HepG2 (cell line): ENCODE measurements at regions not wholly inside any gene's neighbourhood (a gene's known extent, or its start where the extent isn't known, plus 50 kb on each side); places are given as distances from the start of the nearest gene placed in this dataset.

Experiments used
- ATAC-seq: fragments of 200-7000 bp; cut with Tn5 transposase; 3 replicates; pipeline ENCODE4 v1.9.1; 2020; ENCODE audit warnings: mild to moderate bottlenecking, moderate library complexity
- BruUV-seq: library from RNA; stranded (reverse); fragments of 400-500 nt; replicated peaks from 2 replicates; lab custom pipeline; 2021; lab: Mats Ljungman, UMichigan
- CTCF ChIA-PET: fragments of 300-600 bp; formaldehyde crosslinking; extraction: SDS; loops from one replicate; lab custom pipeline; 2021; ENCODE audit warnings: low total read pairs, inconsistent platforms, low intra/inter-chr PET ratio; lab: Yijun Ruan, JAX
- POLR2A ChIA-PET: fragments of 350-600 bp; sonication (Branson Sonifier 250); formaldehyde crosslinking; loops from one replicate; lab custom pipeline; 2020; ENCODE audit warnings: antibody characterized with exemption, inconsistent platforms; lab: Yijun Ruan, JAX
- DNase-seq: peaks from one replicate; pipeline ENCODE4 v3.0.0-alpha.2; 2015; ENCODE audit warnings: low spot score
- FAIRE-seq: peaks from 3 replicates; lab custom pipeline; 2011; peaks lifted over from hg19 to GRCh38; lab: Jason Lieb, UNC
- H2AFZ ChIP-seq: one replicate; pipeline ENCODE4 v1.6.1; 2011; ENCODE audit warnings: low read length, inconsistent platforms
- H3K27ac ChIP-seq: fragments of 300-600 bp; 3 replicates; pipeline ENCODE4 v1.8.0; 2011; ENCODE audit warnings: mixed run types, mild to moderate bottlenecking, mixed read lengths, low read length, inconsistent platforms; ENCODE audit not compliant: insufficient read depth; ENCODE audit errors: extremely low read length
- H3K27me3 ChIP-seq, 2 experiments: fragments of 200-600 bp in 1 of 2; 2 replicates in 1 of 2; 3 replicates in 1 of 2; pipeline versions ENCODE4 v1.6.0 to v1.8.0; 2011; ENCODE audit warnings: low read length in 2 of 2, mild to moderate bottlenecking in 2 of 2, moderate library complexity in 2 of 2, inconsistent platforms in 1 of 2; ENCODE audit not compliant: insufficient read depth in 2 of 2, control insufficient read depth in 1 of 2
- H3K36me3 ChIP-seq, 2 experiments: fragments of 200-600 bp in 1 of 2; replicated peaks in 1 of 2; 2 replicates in 1 of 2; 3 replicates in 1 of 2; pipeline versions ENCODE4 v1.5.1 to v1.8.0; 2011; ENCODE audit warnings: low read length in 2 of 2, inconsistent platforms in 1 of 2; ENCODE audit not compliant: insufficient read depth in 2 of 2, control insufficient read depth in 1 of 2
- H3K4me1 ChIP-seq: 2 replicates; pipeline ENCODE4 v1.5.1; 2012; ENCODE audit warnings: low read length, inconsistent platforms; ENCODE audit not compliant: insufficient read depth
- H3K4me2 ChIP-seq: 2 replicates; pipeline ENCODE4 v1.6.0; 2011; ENCODE audit warnings: low read depth, low read length, inconsistent platforms
- H3K4me3 ChIP-seq, 3 experiments: fragments of 200-600 bp in 1 of 3; sonication (generic), shearing (Covaris generic) in 1 of 3; replicated peaks in 1 of 3; 2 replicates each; pipeline ENCODE4 v1.5.1; 2011 to 2016; ENCODE audit warnings: low read length in 3 of 3, inconsistent platforms in 2 of 3, low read depth in 2 of 3, mild to moderate bottlenecking in 2 of 3, control low read depth in 1 of 3, mixed read lengths in 1 of 3; ENCODE audit not compliant: insufficient read depth in 1 of 3
- H3K79me2 ChIP-seq: one replicate; pipeline ENCODE4 v1.6.1; 2011; ENCODE audit warnings: low read length, inconsistent platforms; ENCODE audit not compliant: insufficient read depth
- H3K9ac ChIP-seq: 2 replicates; pipeline ENCODE4 v1.6.0; 2011; ENCODE audit warnings: mild to moderate bottlenecking, low read depth, low read length, inconsistent platforms; ENCODE audit not compliant: insufficient read depth
- H3K9me3 ChIP-seq: 2 replicates; pipeline ENCODE4 v1.5.1; 2012; ENCODE audit warnings: mild to moderate bottlenecking, low read length
- H4K20me1 ChIP-seq: 2 replicates; pipeline ENCODE4 v1.6.0; 2011; ENCODE audit warnings: inconsistent platforms, mild to moderate bottlenecking, low read length, moderate library complexity; ENCODE audit not compliant: insufficient read depth
- CBFB ChIP-seq: sonication (generic); formaldehyde crosslinking; IDR thresholded peaks from 2 replicates; pipeline ENCODE4 v1.4.0; 2020; ENCODE audit warnings: missing genetic modification reagents
- HDAC2 ChIP-seq: sonication (generic); formaldehyde crosslinking; IDR thresholded peaks from 2 replicates; pipeline ENCODE4 v1.4.0; 2020; ENCODE audit warnings: missing genetic modification reagents
- HNF4G ChIP-seq, 2 experiments: sonication (generic) in 1 of 2; formaldehyde crosslinking in 1 of 2; IDR thresholded peaks; 2 replicates each; pipeline versions ENCODE4 v1.4.0 to v1.6.1; 2011 to 2020; ENCODE audit warnings: borderline replicate concordance in 2 of 2, low read depth in 2 of 2, mild to moderate bottlenecking in 2 of 2, low read length in 1 of 2, missing genetic modification reagents in 1 of 2, moderate library complexity in 1 of 2
- JUNB ChIP-seq: sonication (generic); formaldehyde crosslinking; IDR thresholded peaks from 2 replicates; pipeline ENCODE4 v1.8.0; 2022; ENCODE audit warnings: missing genetic modification reagents, mild to moderate bottlenecking, borderline replicate concordance
- NBN ChIP-seq: fragments of 450-650 bp; conservative IDR thresholded peaks from 2 replicates; pipeline ENCODE4 v1.6.1; 2017
- NR2C2 ChIP-seq: sonication (generic); formaldehyde crosslinking; IDR thresholded peaks from 2 replicates; pipeline ENCODE4 v1.4.0; 2020; ENCODE audit warnings: missing genetic modification reagents, mild to moderate bottlenecking, moderate library complexity, borderline replicate concordance
- POLR2A ChIP-seq, 2 experiments: IDR thresholded peaks; 2 replicates each; pipeline ENCODE4 v1.6.1; 2011; ENCODE audit warnings: low read depth in 2 of 2, low read length in 2 of 2, mild to moderate bottlenecking in 1 of 2, moderate library complexity in 1 of 2; ENCODE audit not compliant: insufficient read depth in 1 of 2
- RARG ChIP-seq: sonication (generic); formaldehyde crosslinking; IDR thresholded peaks from 2 replicates; pipeline ENCODE4 v1.4.0; 2020; ENCODE audit warnings: low read depth, mild to moderate bottlenecking, missing genetic modification reagents
- RFXAP ChIP-seq: sonication (generic); formaldehyde crosslinking; IDR thresholded peaks from 2 replicates; pipeline ENCODE4 v1.4.0; 2020; ENCODE audit warnings: missing genetic modification reagents, borderline replicate concordance
- TBX2 ChIP-seq: sonication (generic); formaldehyde crosslinking; IDR thresholded peaks from 2 replicates; pipeline ENCODE4 v1.5.0; 2020; ENCODE audit warnings: missing genetic modification reagents, mild to moderate bottlenecking, borderline replicate concordance
- ZNF562 ChIP-seq: sonication (generic); formaldehyde crosslinking; IDR thresholded peaks from 2 replicates; pipeline ENCODE4 v1.8.0; 2022; ENCODE audit warnings: missing genetic modification reagents, borderline replicate concordance
- ZNF589 ChIP-seq: sonication (generic); formaldehyde crosslinking; conservative IDR thresholded peaks from 2 replicates; pipeline ENCODE4 v1.8.0; 2022; ENCODE audit warnings: mild to moderate bottlenecking, moderate library complexity, missing genetic modification reagents
- ZNF616 ChIP-seq: sonication (generic); formaldehyde crosslinking; IDR thresholded peaks from 2 replicates; pipeline ENCODE4 v1.5.0; 2020; ENCODE audit warnings: low read depth, mild to moderate bottlenecking, missing genetic modification reagents
- ZNF773 ChIP-seq: sonication (generic); formaldehyde crosslinking; IDR thresholded peaks from 2 replicates; pipeline ENCODE4 v1.4.0; 2020; ENCODE audit warnings: missing genetic modification reagents, borderline replicate concordance
- ZNF879 ChIP-seq: sonication (generic); formaldehyde crosslinking; IDR thresholded peaks from 2 replicates; pipeline ENCODE4 v1.8.1; 2023; ENCODE audit warnings: missing genetic modification reagents
- WGBS: methylation state at CpG from one replicate; pipeline ENCODE4 v1.1.6; 2017; ENCODE audit warnings: low lambda C conversion rate; 5-methylcytosine and 5-hydroxymethylcytosine counted together
- in situ Hi-C: cut with HindIII; loops from 2 replicates; pipeline ENCODE4 v1.10.0; 2017; ENCODE audit warnings: low pct_unique_long_range_greater_than_20kb; ENCODE audit not compliant: extremely low pct_ligation_motif_present
- intact Hi-C: fragments of 100-400 bp; cut with micrococcal nuclease; formaldehyde crosslinking; loops from one replicate; pipeline ENCODE4 v1.10.0; 2022; ENCODE audit not compliant: unreplicated experiment
- TF ChIP-seq, protein P1 (sequence below): sonication (generic); formaldehyde crosslinking; IDR thresholded peaks from 2 replicates; pipeline ENCODE4 v1.4.0; 2020; ENCODE audit warnings: missing genetic modification reagents, borderline replicate concordance
- TF ChIP-seq, protein P2 (sequence below): IDR thresholded peaks from 2 replicates; pipeline ENCODE4 v1.6.1; 2016; ENCODE audit warnings: control low read depth
- TF ChIP-seq, protein P3 (sequence below): sonication (generic); formaldehyde crosslinking; IDR thresholded peaks from 2 replicates; pipeline ENCODE4 v1.5.1; 2020; ENCODE audit warnings: missing genetic modification reagents, mild to moderate bottlenecking, borderline replicate concordance
- TF ChIP-seq, protein P4 (sequence below): sonication (generic); formaldehyde crosslinking; IDR thresholded peaks from 2 replicates; pipeline ENCODE4 v1.5.0; 2020; ENCODE audit warnings: missing genetic modification reagents

DNA sequence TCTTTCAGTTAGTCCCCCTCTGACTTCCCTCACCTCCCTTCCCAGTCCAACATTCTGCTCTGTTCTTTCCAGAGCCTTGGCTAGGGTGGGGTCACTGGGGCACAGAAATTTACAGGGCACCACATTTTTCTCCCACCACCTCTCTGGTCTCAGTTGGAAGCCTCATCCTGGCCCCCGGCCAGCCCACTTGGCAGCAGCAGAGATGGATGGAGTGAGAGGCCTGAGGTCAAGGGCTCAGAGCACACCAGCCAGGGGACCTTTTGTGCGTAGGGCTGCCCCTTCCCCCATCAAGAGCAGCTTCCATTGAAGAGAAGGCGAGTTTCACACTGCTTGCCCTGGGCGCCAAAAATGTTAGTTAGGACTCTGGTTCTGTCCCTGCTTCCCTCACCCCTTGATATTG is 230.9 kb downstream of the SOX3 start:
- POLR2A ChIA-PET: no interaction called here
- no peaks in the 10 kb centered on the region for H3K36me3 ChIP-seq
- H4K20me1 ChIP-seq: no peaks in the 10 kb centered on the region
- ATAC-seq (no peak), DNase-seq (no peak), FAIRE-seq (no peak)
- no TSS peak for BruUV-seq
- no peak overlapping the region for H2AFZ ChIP-seq
- CTCF ChIA-PET: no interaction called here
- H3K4me3 ChIP-seq: no peak overlapping the region
- no peaks in the 10 kb centered on the region for H3K4me1 ChIP-seq
- H3K27ac ChIP-seq: no peak overlapping the region
- 0% methylated on average over 2 of the region's 4 CpGs for WGBS
- H3K4me2 ChIP-seq: no peak overlapping the region
- intact Hi-C loops: no loop called here
- no peak overlapping the region for H3K9ac ChIP-seq
- in situ Hi-C loops: no loop called here
- H3K27me3 ChIP-seq: no peaks in the 10 kb centered on the region
- no peak for TF ChIP-seq ZNF589 (CRISPR knock-in tag)
- TF ChIP-seq RARG (CRISPR knock-in tag): no peak
- no peak for TF ChIP-seq CBFB (CRISPR knock-in tag)
- no peak for TF ChIP-seq ZNF879 (CRISPR knock-in tag)
- TF ChIP-seq NBN: no peak
- TF ChIP-seq ZNF616 (CRISPR knock-in tag): no peak
- TF ChIP-seq HDAC2 (CRISPR knock-in tag): no peak
- TF ChIP-seq, protein P1, sequence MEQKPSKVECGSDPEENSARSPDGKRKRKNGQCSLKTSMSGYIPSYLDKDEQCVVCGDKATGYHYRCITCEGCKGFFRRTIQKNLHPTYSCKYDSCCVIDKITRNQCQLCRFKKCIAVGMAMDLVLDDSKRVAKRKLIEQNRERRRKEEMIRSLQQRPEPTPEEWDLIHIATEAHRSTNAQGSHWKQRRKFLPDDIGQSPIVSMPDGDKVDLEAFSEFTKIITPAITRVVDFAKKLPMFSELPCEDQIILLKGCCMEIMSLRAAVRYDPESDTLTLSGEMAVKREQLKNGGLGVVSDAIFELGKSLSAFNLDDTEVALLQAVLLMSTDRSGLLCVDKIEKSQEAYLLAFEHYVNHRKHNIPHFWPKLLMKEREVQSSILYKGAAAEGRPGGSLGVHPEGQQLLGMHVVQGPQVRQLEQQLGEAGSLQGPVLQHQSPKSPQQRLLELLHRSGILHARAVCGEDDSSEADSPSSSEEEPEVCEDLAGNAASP: no peak
- no peak for TF ChIP-seq TBX2
- no peak for TF ChIP-seq JUNB (CRISPR knock-in tag)
- TF ChIP-seq ZNF773: no peak
- TF ChIP-seq POLR2A (IDR thresholded peaks at IDR 0.05; ENCODE audit: insufficient read depth in 1 of 2, low read depth in 2 of 2, low read length in 2 of 2): no peak
- TF ChIP-seq, protein P2, sequence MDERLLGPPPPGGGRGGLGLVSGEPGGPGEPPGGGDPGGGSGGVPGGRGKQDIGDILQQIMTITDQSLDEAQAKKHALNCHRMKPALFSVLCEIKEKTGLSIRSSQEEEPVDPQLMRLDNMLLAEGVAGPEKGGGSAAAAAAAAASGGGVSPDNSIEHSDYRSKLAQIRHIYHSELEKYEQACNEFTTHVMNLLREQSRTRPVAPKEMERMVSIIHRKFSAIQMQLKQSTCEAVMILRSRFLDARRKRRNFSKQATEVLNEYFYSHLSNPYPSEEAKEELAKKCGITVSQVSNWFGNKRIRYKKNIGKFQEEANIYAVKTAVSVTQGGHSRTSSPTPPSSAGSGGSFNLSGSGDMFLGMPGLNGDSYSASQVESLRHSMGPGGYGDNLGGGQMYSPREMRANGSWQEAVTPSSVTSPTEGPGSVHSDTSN (CRISPR knock-in tag): no peak
- TF ChIP-seq ZNF562 (CRISPR knock-in tag): no peak
- TF ChIP-seq, protein P3, sequence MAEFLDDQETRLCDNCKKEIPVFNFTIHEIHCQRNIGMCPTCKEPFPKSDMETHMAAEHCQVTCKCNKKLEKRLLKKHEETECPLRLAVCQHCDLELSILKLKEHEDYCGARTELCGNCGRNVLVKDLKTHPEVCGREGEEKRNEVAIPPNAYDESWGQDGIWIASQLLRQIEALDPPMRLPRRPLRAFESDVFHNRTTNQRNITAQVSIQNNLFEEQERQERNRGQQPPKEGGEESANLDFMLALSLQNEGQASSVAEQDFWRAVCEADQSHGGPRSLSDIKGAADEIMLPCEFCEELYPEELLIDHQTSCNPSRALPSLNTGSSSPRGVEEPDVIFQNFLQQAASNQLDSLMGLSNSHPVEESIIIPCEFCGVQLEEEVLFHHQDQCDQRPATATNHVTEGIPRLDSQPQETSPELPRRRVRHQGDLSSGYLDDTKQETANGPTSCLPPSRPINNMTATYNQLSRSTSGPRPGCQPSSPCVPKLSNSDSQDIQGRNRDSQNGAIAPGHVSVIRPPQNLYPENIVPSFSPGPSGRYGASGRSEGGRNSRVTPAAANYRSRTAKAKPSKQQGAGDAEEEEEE: no peak
- TF ChIP-seq HNF4G (IDR thresholded peaks at IDR 0.05; ENCODE audit: borderline replicate concordance, low read depth, low read length): no peak
- no peak for TF ChIP-seq HNF4G (CRISPR knock-in tag; IDR thresholded peaks at IDR 0.05; ENCODE audit: borderline replicate concordance, low read depth)
- TF ChIP-seq NR2C2 (CRISPR knock-in tag): no peak
- TF ChIP-seq, protein P4, sequence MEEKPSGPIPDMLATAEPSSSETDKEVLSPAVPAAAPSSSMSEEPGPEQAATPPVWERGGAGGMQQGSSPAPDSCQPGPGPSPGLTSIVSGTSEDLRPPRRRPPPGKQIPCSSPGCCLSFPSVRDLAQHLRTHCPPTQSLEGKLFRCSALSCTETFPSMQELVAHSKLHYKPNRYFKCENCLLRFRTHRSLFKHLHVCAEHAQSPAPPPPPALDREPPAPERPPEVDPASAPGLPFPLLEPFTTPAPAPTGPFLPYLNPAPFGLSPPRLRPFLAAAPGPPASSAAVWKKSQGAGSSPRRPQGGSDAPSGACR: no peak
- TF ChIP-seq RFXAP (CRISPR knock-in tag): no peak
- H3K79me2 ChIP-seq: no peaks in the 10 kb centered on the region
- H3K9me3 ChIP-seq: no peaks in the 10 kb centered on the region
